ENCODE measurements at regions not wholly inside any gene's neighbourhood (a gene's known extent, or its start where the extent isn't known, plus 50 kb on each side); places are given as distances from the start of the nearest gene placed in this dataset.

- TF ChIP-seq CTCF (optimal IDR thresholded peaks at IDR 0.05 in 1 of 3, IDR thresholded peaks at IDR 0.05 in 1 of 3, conservative IDR thresholded peaks at IDR 0.05 in 1 of 3; ENCODE audit: extremely low read depth in 1 of 3, insufficient read depth in 2 of 3, low read length in 3 of 3) (no peak), EZH2 (IDR thresholded peaks at IDR 0.05; ENCODE audit: low read length) (no peak)
These were observed 1063.8 kb downstream of the SOCS6 start for GRCh38 chr18:71352618-71353017.
